ENCODE measurements at regions not wholly inside any gene's neighbourhood (a gene's known extent, or its start where the extent isn't known, plus 50 kb on each side); places are given as distances from the start of the nearest gene placed in this dataset.

DNA sequence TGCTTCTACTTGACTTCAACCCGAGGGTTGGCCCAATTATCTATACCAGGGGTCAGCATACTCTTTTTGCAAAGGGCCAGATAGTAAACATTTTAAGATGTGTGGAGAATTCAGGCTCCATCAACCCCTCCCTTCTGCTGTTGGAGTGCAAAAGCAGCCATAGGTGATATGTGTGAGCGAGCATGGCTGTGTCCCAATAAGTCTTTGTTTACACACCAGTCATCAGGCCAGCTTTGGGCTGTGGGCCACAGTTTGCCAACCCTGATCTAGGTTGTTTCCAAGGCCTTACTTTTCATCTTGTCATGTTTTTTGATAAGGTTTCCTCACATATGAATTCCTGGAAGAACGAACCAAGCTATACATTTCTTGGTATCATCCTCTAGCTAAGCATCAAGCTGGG is 136.9 kb upstream of the VIPR2 start:
- TF ChIP-seq EP300 (IDR thresholded peaks at IDR 0.05; ENCODE audit: borderline replicate concordance) (no peak), REST (IDR thresholded peaks at IDR 0.05; ENCODE audit: low read depth) (no peak), TEAD4 (IDR thresholded peaks at IDR 0.05) (no peak), CEBPB (IDR thresholded peaks at IDR 0.05) (no peak), FOXM1 (IDR thresholded peaks at IDR 0.05; ENCODE audit: borderline replicate concordance, low read depth) (no peak), YY1 (IDR thresholded peaks at IDR 0.05; ENCODE audit: low read depth) (no peak), EGR1 (IDR thresholded peaks at IDR 0.05) (no peak), RAD21 (IDR thresholded peaks at IDR 0.05; ENCODE audit: low read depth) (no peak), USF1 (IDR thresholded peaks at IDR 0.05) (no peak), NFIC (IDR thresholded peaks at IDR 0.05) (no peak)

- TF ChIP-seq REST (IDR thresholded peaks at IDR 0.05; ENCODE audit: low read depth) (no peak), TCF12 (IDR thresholded peaks at IDR 0.05; ENCODE audit: low read depth) (no peak), RAD21 (IDR thresholded peaks at IDR 0.05; ENCODE audit: low read depth) (no peak), NFIC (IDR thresholded peaks at IDR 0.05) (no peak), CEBPB (IDR thresholded peaks at IDR 0.05) (no peak)
- TF ChIP-seq, protein P1, sequence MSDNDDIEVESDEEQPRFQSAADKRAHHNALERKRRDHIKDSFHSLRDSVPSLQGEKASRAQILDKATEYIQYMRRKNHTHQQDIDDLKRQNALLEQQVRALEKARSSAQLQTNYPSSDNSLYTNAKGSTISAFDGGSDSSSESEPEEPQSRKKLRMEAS (IDR thresholded peaks at IDR 0.05) = no peak
Measured at GRCh38 chr7:159280008-159280407, 135.3 kb upstream of the VIPR2 start.

GRCh38 chr7:159272739-159273138 is 128.1 kb upstream of the VIPR2 start:
- TF ChIP-seq EP300 (IDR thresholded peaks at IDR 0.05; ENCODE audit: borderline replicate concordance) (no peak), NFIC (IDR thresholded peaks at IDR 0.05) (no peak), CREB1 (IDR thresholded peaks at IDR 0.05; ENCODE audit: low read depth) (no peak), RAD21 (IDR thresholded peaks at IDR 0.05; ENCODE audit: low read depth) (no peak), REST (IDR thresholded peaks at IDR 0.05; ENCODE audit: low read depth) (no peak), EGR1 (IDR thresholded peaks at IDR 0.05) (no peak), FOXM1 (IDR thresholded peaks at IDR 0.05; ENCODE audit: borderline replicate concordance, low read depth) (no peak), ZBTB7A (IDR thresholded peaks at IDR 0.05; ENCODE audit: low read depth) (no peak), TEAD4 (IDR thresholded peaks at IDR 0.05) (no peak), TCF12 (IDR thresholded peaks at IDR 0.05; ENCODE audit: low read depth) (no peak), TAF1 (IDR thresholded peaks at IDR 0.05; ENCODE audit: low read depth) (no peak), YY1 (IDR thresholded peaks at IDR 0.05; ENCODE audit: low read depth) (no peak), CEBPB (IDR thresholded peaks at IDR 0.05) (no peak), USF1 (IDR thresholded peaks at IDR 0.05) (no peak)
- TF ChIP-seq, protein P1 (IDR thresholded peaks at IDR 0.05) = no peak

DNA sequence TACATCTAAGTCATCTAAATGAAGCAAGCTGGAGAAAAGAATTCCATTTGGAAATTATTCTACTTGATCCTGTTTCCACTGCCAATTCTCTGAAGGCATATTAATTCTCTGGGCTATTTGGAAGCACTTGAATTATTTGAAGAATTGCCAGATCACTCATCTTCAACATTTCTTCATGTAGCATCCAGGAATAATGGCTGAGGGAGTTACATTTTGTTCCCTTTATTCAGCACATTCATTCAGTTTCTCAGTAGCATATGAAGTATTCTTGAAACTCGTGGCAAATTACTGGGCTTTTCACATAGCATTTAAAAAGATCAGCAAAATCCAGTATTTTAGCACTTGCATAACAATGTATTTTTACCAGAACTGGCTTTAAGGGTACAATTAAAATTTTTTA is 127.1 kb upstream of the VIPR2 start:
- TF ChIP-seq CREB1 (IDR thresholded peaks at IDR 0.05; ENCODE audit: low read depth) (no peak), TEAD4 (IDR thresholded peaks at IDR 0.05) (no peak), TCF12 (IDR thresholded peaks at IDR 0.05; ENCODE audit: low read depth) (no peak), USF1 (IDR thresholded peaks at IDR 0.05) (no peak), YY1 (IDR thresholded peaks at IDR 0.05; ENCODE audit: low read depth) (no peak), TAF1 (IDR thresholded peaks at IDR 0.05; ENCODE audit: low read depth) (no peak), ZBTB7A (IDR thresholded peaks at IDR 0.05; ENCODE audit: low read depth) (no peak), REST (IDR thresholded peaks at IDR 0.05; ENCODE audit: low read depth) (no peak), EGR1 (IDR thresholded peaks at IDR 0.05) (no peak), EP300 (IDR thresholded peaks at IDR 0.05; ENCODE audit: borderline replicate concordance) (no peak), CEBPB (IDR thresholded peaks at IDR 0.05) (no peak), FOXM1 (IDR thresholded peaks at IDR 0.05; ENCODE audit: borderline replicate concordance, low read depth) (no peak), RAD21 (IDR thresholded peaks at IDR 0.05; ENCODE audit: low read depth) (no peak)
- TF ChIP-seq, protein P1 (IDR thresholded peaks at IDR 0.05) = no peak

Measured in Ishikawa (cell line).